Activated B cell treated with CpG ODN at 0.5 μM for 24 hours (primary cell): ENCODE measurements at regions not wholly inside any gene's neighbourhood (a gene's known extent, or its start where the extent isn't known, plus 50 kb on each side); places are given as distances from the start of the nearest gene placed in this dataset.

Experiments used
- ATAC-seq: fragments of 200-7000 bp; cut with Tn5 transposase; one replicate; pipeline ENCODE4 v1.10.0; 2021; ENCODE audit warnings: low read depth, mild to moderate bottlenecking, moderate library complexity
- CTCF ChIA-PET: fragments of 350-600 bp; sonication (Branson Sonifier 250); formaldehyde crosslinking; loops from one replicate; lab custom pipeline; 2021; ENCODE audit warnings: antibody characterized with exemption; lab: Charles Lee
- POLR2A ChIA-PET: fragments of 350-600 bp; sonication (Branson Sonifier 250); formaldehyde crosslinking; loops from one replicate; lab custom pipeline; 2021; ENCODE audit warnings: antibody characterized with exemption; lab: Charles Lee
- DNase-seq: peaks from one replicate; pipeline ENCODE4 v3.0.0; 2022
- H3K27ac Mint-ChIP-seq: one replicate; pipeline ENCODE4 v1.8.0; 2020; ENCODE audit warnings: mixed read lengths
- H3K27me3 Mint-ChIP-seq: one replicate; pipeline ENCODE4 v1.8.0; 2021; ENCODE audit warnings: mixed read lengths
- H3K36me3 Mint-ChIP-seq: one replicate; pipeline ENCODE4 v1.8.0; 2021; ENCODE audit warnings: low read depth, mixed read lengths
- H3K4me1 Mint-ChIP-seq: one replicate; pipeline ENCODE4 v1.8.0; 2021; ENCODE audit warnings: mixed read lengths
- H3K4me3 Mint-ChIP-seq: one replicate; pipeline ENCODE4 v1.8.0; 2020; ENCODE audit warnings: mild to moderate bottlenecking, mixed read lengths
- H3K9me3 Mint-ChIP-seq: one replicate; pipeline ENCODE4 v1.8.0; 2020; ENCODE audit warnings: mixed read lengths
- CTCF ChIP-seq: fragments of 200-600 bp; IDR thresholded peaks from one replicate; pipeline ENCODE4 v1.8.0; 2022; ENCODE audit warnings: antibody characterized with exemption, mild to moderate bottlenecking
- intact Hi-C: fragments of 100-400 bp; cut with micrococcal nuclease; formaldehyde crosslinking; loops from one replicate; pipeline ENCODE4 v1.15.1; 2024

GRCh38 chr1:232279909-232280400 is 350.0 kb downstream of the SIPA1L2 start:
- no peaks in the 10 kb centered on the region for H3K4me1 Mint-ChIP-seq
- H3K27me3 Mint-ChIP-seq = peaks cover 4% of the 10 kb centered on the region
- no peak for DNase-seq
- intact Hi-C loops = no loop called here
- no peaks in the 10 kb centered on the region for H3K36me3 Mint-ChIP-seq
- no peak for ATAC-seq
- H3K4me3 Mint-ChIP-seq = no peak overlapping the region
- no peak for TF ChIP-seq CTCF
- H3K27ac Mint-ChIP-seq = no peak overlapping the region
- ChIA-PET POLR2A (no interaction called here), CTCF (no interaction called here)
- H3K9me3 Mint-ChIP-seq = no peaks in the 10 kb centered on the region

DNA sequence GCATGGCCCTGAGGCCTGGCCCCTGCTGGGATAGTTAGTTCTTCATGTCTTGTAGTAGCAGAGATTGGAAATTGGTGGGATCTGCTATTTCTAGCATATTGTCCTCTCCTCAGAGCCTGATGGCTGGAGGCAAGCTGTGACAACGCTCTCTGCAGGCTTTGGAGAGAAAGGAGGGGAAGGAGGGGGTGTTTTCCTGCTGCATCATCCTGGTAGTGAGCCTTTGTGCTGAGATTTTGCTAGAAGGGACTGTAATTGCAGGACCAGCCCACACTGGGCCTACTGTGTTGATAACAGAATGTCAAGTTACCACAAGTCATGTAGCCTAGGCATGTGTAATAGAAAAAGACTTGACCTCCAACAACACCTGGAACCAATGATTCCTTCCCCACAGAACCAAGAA is 351.0 kb downstream of the SIPA1L2 start:
- Mint-ChIP-seq H3K4me3 (no peak overlapping the region), H3K9me3 (no peaks in the 10 kb centered on the region), H3K27ac (no peak overlapping the region), H3K36me3 (no peaks in the 10 kb centered on the region), H3K4me1 (no peaks in the 10 kb centered on the region), H3K27me3 (peaks cover 4% of the 10 kb centered on the region)
- ChIA-PET CTCF (no interaction called here), POLR2A (no interaction called here)
- DNase-seq = no peak
- ATAC-seq = no peak
- TF ChIP-seq CTCF = no peak
- intact Hi-C loops = no loop called here

GRCh38 chr1:232276651-232277050 is 353.3 kb downstream of the SIPA1L2 start:
- POLR2A ChIA-PET = no interaction called here
- no peak for TF ChIP-seq CTCF
- no peak for ATAC-seq
- no peaks in the 10 kb centered on the region for H3K4me1 Mint-ChIP-seq
- H3K36me3 Mint-ChIP-seq = no peaks in the 10 kb centered on the region
- no peaks in the 10 kb centered on the region for H3K9me3 Mint-ChIP-seq
- no peak for DNase-seq
- no peak overlapping the region for H3K4me3 Mint-ChIP-seq
- peaks cover 7% of the 10 kb centered on the region for H3K27me3 Mint-ChIP-seq
- CTCF ChIA-PET = no interaction called here
- H3K27ac Mint-ChIP-seq = no peak overlapping the region
- intact Hi-C loops = no loop called here

GRCh38 chr1:232274999-232275710 is 354.8 kb downstream of the SIPA1L2 start:
- ChIA-PET CTCF (no interaction called here), POLR2A (no interaction called here)
- Mint-ChIP-seq H3K4me3 (no peak overlapping the region), H3K27ac (no peak overlapping the region), H3K9me3 (no peaks in the 10 kb centered on the region), H3K27me3 (peaks cover 7% of the 10 kb centered on the region), H3K36me3 (no peaks in the 10 kb centered on the region), H3K4me1 (no peaks in the 10 kb centered on the region)
- ATAC-seq (no peak), DNase-seq (no peak)
- intact Hi-C loops = no loop called here
- TF ChIP-seq CTCF = no peak

DNA sequence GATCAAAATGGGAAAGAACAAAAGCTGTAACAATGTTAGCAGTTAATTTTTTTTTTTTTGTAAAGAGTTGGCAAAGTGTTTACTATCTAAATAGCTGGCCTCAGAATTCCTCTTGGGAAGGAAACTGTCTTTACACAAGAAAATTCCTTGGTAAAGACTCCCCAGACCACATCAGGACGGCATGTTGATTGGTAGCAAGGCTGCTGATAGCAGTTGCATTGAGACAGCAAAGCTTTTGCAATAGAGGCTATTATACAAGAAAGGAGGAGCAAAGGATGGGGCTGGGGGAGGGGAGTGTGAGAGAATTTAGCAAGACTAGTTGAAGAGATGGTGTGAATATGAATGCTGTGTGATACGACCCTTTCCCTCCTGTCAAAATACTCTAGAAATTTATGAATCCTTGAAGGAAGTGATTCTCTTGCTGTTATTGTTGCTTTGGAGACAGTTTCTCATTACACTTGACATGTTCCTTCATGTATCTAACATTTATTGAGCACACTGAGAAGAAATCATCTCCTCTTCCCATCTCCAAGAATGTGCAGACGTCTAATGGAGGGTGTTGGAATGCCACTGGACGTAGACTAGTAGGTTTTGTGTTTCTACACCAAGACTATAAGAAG is 355.6 kb downstream of the SIPA1L2 start:
- intact Hi-C loops = no loop called here
- Mint-ChIP-seq H3K27ac (no peak overlapping the region), H3K36me3 (no peaks in the 10 kb centered on the region), H3K9me3 (no peaks in the 10 kb centered on the region), H3K4me1 (no peaks in the 10 kb centered on the region), H3K4me3 (no peak overlapping the region), H3K27me3 (peaks cover 7% of the 10 kb centered on the region)
- CTCF ChIA-PET = no interaction called here
- TF ChIP-seq CTCF = no peak
- ATAC-seq (no peak), DNase-seq (no peak)
- POLR2A ChIA-PET = no interaction called here
